Heart right ventricle (tissue), 16 donors: ENCODE measurements at regions not wholly inside any gene's neighbourhood (a gene's known extent, or its start where the extent isn't known, plus 50 kb on each side); places are given as distances from the start of the nearest gene placed in this dataset.

ENCODE experiments used
- ATAC-seq, 8 donors: fragments of 200-7000 bp; cut with Tn5 transposase; one replicate each; pipeline ENCODE4 v1.9.1; 2020; ENCODE audit warnings: mild to moderate bottlenecking in 8 of 8, moderate library complexity in 8 of 8, moderate number of reproducible peaks in 1 of 8
- DNase-seq, 2 donors: peaks; one replicate each; pipeline ENCODE4 v3.0.0-alpha.2; 2020
- H3K27ac ChIP-seq, 10 donors: fragments of 200-600 bp; sonication (generic) in 2 of 10; one replicate each; pipeline versions ENCODE4 v1.5.0 to v1.8.0; 2020 to 2022; ENCODE audit warnings: mild to moderate bottlenecking in 3 of 10
- H3K27me3 ChIP-seq, 7 donors: fragments of 200-600 bp; one replicate each; pipeline ENCODE4 v1.8.0; 2021 to 2022; ENCODE audit warnings: mild to moderate bottlenecking in 2 of 7
- H3K36me3 ChIP-seq, 9 donors: fragments of 200-600 bp; sonication (generic) in 1 of 9; one replicate each; pipeline versions ENCODE4 v1.5.0 to v1.8.0; 2020 to 2022; ENCODE audit warnings: mild to moderate bottlenecking in 2 of 9
- H3K4me1 ChIP-seq, 9 donors: fragments of 200-600 bp; sonication (generic) in 1 of 9; one replicate each; pipeline versions ENCODE4 v1.5.0 to v1.8.0; 2020 to 2022; ENCODE audit warnings: mild to moderate bottlenecking in 4 of 9
- H3K4me3 ChIP-seq, 10 donors: fragments of 200-600 bp; sonication (generic) in 2 of 10; one replicate each; pipeline versions ENCODE4 v1.5.0 to v1.8.0; 2020 to 2022; ENCODE audit warnings: mild to moderate bottlenecking in 7 of 10, moderate library complexity in 2 of 10
- H3K9me3 ChIP-seq, 11 donors: fragments of 200-600 bp in 10 of 11; sonication (generic) in 2 of 11; one replicate each; pipeline versions ENCODE4 v1.5.0 to v1.8.0; 2013 to 2022; ENCODE audit warnings: mild to moderate bottlenecking in 2 of 11, control low read depth in 1 of 11, moderate library complexity in 1 of 11
- CTCF ChIP-seq, 9 donors: fragments of 200-600 bp; sonication (generic) in 2 of 9; IDR thresholded peaks; one replicate each; pipeline versions ENCODE4 v1.5.0 to v1.8.0; 2021 to 2022; ENCODE audit warnings: antibody characterized with exemption in 9 of 9, mild to moderate bottlenecking in 5 of 9, moderate library complexity in 1 of 9
- WGBS, 2 donors: extraction: QIAGEN DNeasy Blood & Tissue Kit; methylation state at CpG; one replicate each; pipeline ENCODE4 v1.1.7; 2013; ENCODE audit warnings: inconsistent platforms in 1 of 2; 5-methylcytosine and 5-hydroxymethylcytosine counted together
- intact Hi-C, 10 donors: fragments of 100-400 bp; cut with DNase I; formaldehyde crosslinking; loops; one replicate each; pipeline versions ENCODE4 v1.11.1 to v1.14.2; 2022
- donor health status: Arrhythmogenic right ventricular cardiomyopathy.
- donor health status: ischemic (EF 13 %, LVEDD 7.1; RV severe dilation, severe dysfunction).
- donor health status: healthy with polysubstance abuse.
- donor health status: DM: no; HTN: yes; CAD: no.
- donor health status: DM: no; HTN: no; CAD: no.
- donor health status: ischemic (EF 25% LVEDD 6.9; RV normal size, moderate dysfunction).
- donor health status: ischemic (EF 25% LVEDD 5.7; RV mildly dilated, moderate dysfunction).
- donor health status: healthy.
- donor health status: DM: yes; HTN: yes; CAD: no.
- donor health status: Ischemic cardiomyopathy.
- donor health status: ischemic (EF 35%, LVEDD 5.7; RV mildly dilated, moderate dysfunction).
- donor health status: nonischemic (EF 11% LVEDD 7.7; RV severe dilation, severe dysfunction).
- donor health status: DM: yes; HTN: yes; CAD: no.
- donor health status: PGD.
- donor health status: ischemic (EF 29% LVEDD 5.4; RV normal size, mild dysfunction).
- donor health status: nonischemic (EF 23%, LVEDD 6.1; RV moderate dilation, normal function).

- DNase-seq (peak in 1 of 2 donors; percentile 43), ATAC-seq (peak; percentile 30 to 94 (median 73))
- WGBS, 2 donors = 34 to 43% methylated on average over 21 of the region's 21 CpGs
- Histone ChIP-seq H3K4me3 (peak overlapping the region in 2 of 10 donors; percentile 1 to 23), H3K36me3 (no peaks in the 10 kb centered on the region), H3K27ac (peak overlapping the region in 1 of 10 donors; percentile 7), H3K27me3 (peaks cover 0 to 31% (median 1%) of the 10 kb centered on the region in 7 donors), H3K4me1 (no peaks in the 10 kb centered on the region), H3K9me3 (no peaks in the 10 kb centered on the region)
- no peak for TF ChIP-seq CTCF (IDR thresholded peaks at IDR 0.05)
- intact Hi-C loops = no loop called here
Measured at GRCh38 chr14:99333841-99334635, 62.0 kb upstream of the BCL11B start.

GRCh38 chr14:99333214-99333613 is 61.2 kb upstream of the BCL11B start:
- no peak for TF ChIP-seq CTCF (IDR thresholded peaks at IDR 0.05)
- Histone ChIP-seq H3K4me3 (no peak overlapping the region), H3K9me3 (no peaks in the 10 kb centered on the region), H3K4me1 (no peaks in the 10 kb centered on the region), H3K27me3 (peaks cover 0 to 36% (median 10%) of the 10 kb centered on the region in 7 donors), H3K27ac (no peak overlapping the region), H3K36me3 (no peaks in the 10 kb centered on the region)
- DNase-seq (no peak), ATAC-seq (no peak)
- intact Hi-C loops = no loop called here
- WGBS, 2 donors = 88 to 91% methylated on average over 5 of the region's 5 CpGs

- Histone ChIP-seq H3K27ac (no peak overlapping the region), H3K4me3 (no peak overlapping the region), H3K36me3 (no peaks in the 10 kb centered on the region), H3K9me3 (no peaks in the 10 kb centered on the region), H3K4me1 (no peaks in the 10 kb centered on the region), H3K27me3 (peaks cover 0 to 41% (median 11%) of the 10 kb centered on the region in 7 donors)
- 76 to 82% methylated on average over 10 of the region's 10 CpGs for WGBS, 2 donors
- no peak for TF ChIP-seq CTCF (IDR thresholded peaks at IDR 0.05)
- ATAC-seq (no peak), DNase-seq (no peak)
- intact Hi-C loops = no loop called here
Measured at GRCh38 chr14:99331811-99332210, 59.8 kb upstream of the BCL11B start.

GRCh38 chr14:99330316-99331240 is 58.6 kb upstream of the BCL11B start:
- no peak overlapping the region for H3K27ac ChIP-seq
- intact Hi-C loops = no loop called here
- H3K4me3 ChIP-seq = no peak overlapping the region
- no peak for TF ChIP-seq CTCF (IDR thresholded peaks at IDR 0.05)
- no peak for ATAC-seq
- no peaks in the 10 kb centered on the region for H3K9me3 ChIP-seq
- no peaks in the 10 kb centered on the region for H3K4me1 ChIP-seq
- no peaks in the 10 kb centered on the region for H3K36me3 ChIP-seq
- DNase-seq = no peak
- H3K27me3 ChIP-seq = peaks cover 0 to 43% (median 11%) of the 10 kb centered on the region in 7 donors
- 79 to 87% methylated on average over 17 of the region's 17 CpGs for WGBS, 2 donors
